H1 (cell line): ENCODE measurements at regions not wholly inside any gene's neighbourhood (a gene's known extent, or its start where the extent isn't known, plus 50 kb on each side); places are given as distances from the start of the nearest gene placed in this dataset.

Experiments
- CTCF ChIA-PET: fragments of 300-600 bp; sonication (Branson Sonifier 250); formaldehyde crosslinking; loops from one replicate; lab custom pipeline; 2021; ENCODE audit not compliant: partially characterized antibody; lab: Charles Lee
- POLR2A ChIA-PET: fragments of 300-600 bp; sonication (Branson Sonifier 250); formaldehyde crosslinking; loops from one replicate; lab custom pipeline; 2021; ENCODE audit warnings: inconsistent platforms; ENCODE audit not compliant: partially characterized antibody; lab: Charles Lee
- DNase-seq, 2 experiments: peaks; one replicate each; pipeline versions ENCODE4 v3.0.0 to v3.0.0-alpha.2; 2010 to 2022; ENCODE audit warnings: low spot score in 2 of 2, low read depth in 1 of 2, mixed read lengths in 1 of 2
- FAIRE-seq: peaks from 2 replicates; lab custom pipeline; 2011; peaks lifted over from hg19 to GRCh38; lab: Jason Lieb, UNC
- H2AFZ ChIP-seq: 2 replicates; pipeline ENCODE4 v1.8.1; 2012; ENCODE audit warnings: low read length, inconsistent platforms
- H2AK5ac ChIP-seq: 2 replicates; pipeline ENCODE4 v1.6.1; 2013; ENCODE audit warnings: low read depth, low read length
- H2BK120ac ChIP-seq: replicated peaks from 2 replicates; pipeline ENCODE3; 2013; ENCODE audit warnings: low read depth, low read length, inconsistent platforms
- H2BK12ac ChIP-seq: 2 replicates; pipeline ENCODE4 v1.6.1; 2013; ENCODE audit warnings: low read depth, low read length
- H2BK15ac ChIP-seq: 2 replicates; pipeline ENCODE4 v1.6.1; 2013; ENCODE audit warnings: low read length
- H2BK20ac ChIP-seq: 2 replicates; pipeline ENCODE4 v1.6.1; 2013; ENCODE audit warnings: low read length
- H2BK5ac ChIP-seq: 2 replicates; pipeline ENCODE4 v1.6.1; 2013; ENCODE audit warnings: low read depth, low read length
- H3K14ac ChIP-seq: 2 replicates; pipeline ENCODE4 v1.6.1; 2013; ENCODE audit warnings: inconsistent platforms; ENCODE audit not compliant: insufficient read length
- H3K18ac ChIP-seq: 2 replicates; pipeline ENCODE4 v1.6.1; 2013; ENCODE audit warnings: low read length; ENCODE audit errors: extremely low read depth
- H3K23ac ChIP-seq: 2 replicates; pipeline ENCODE4 v1.6.1; 2013; ENCODE audit warnings: inconsistent platforms; ENCODE audit not compliant: insufficient read length
- H3K23me2 ChIP-seq: 2 replicates; pipeline ENCODE4 v1.6.1; 2013; ENCODE audit warnings: low read depth, low read length
- H3K27ac ChIP-seq: 2 replicates; pipeline ENCODE4 v1.6.1; 2011; ENCODE audit warnings: low read depth, low read length, inconsistent platforms
- H3K27me3 ChIP-seq, 4 experiments: replicated peaks in 1 of 4; 1 replicate in 1 of 4; 2 replicates in 3 of 4; pipeline versions ENCODE4 v1.6.1 to v1.8.1; 2011 to 2013; ENCODE audit warnings: low read length in 3 of 4, mild to moderate bottlenecking in 3 of 4, inconsistent platforms in 2 of 4, mixed read lengths in 2 of 4, moderate library complexity in 1 of 4; ENCODE audit not compliant: control insufficient read depth in 3 of 4, insufficient read depth in 3 of 4; ENCODE audit errors: extremely low read depth in 1 of 4
- H3K36me3 ChIP-seq, 4 experiments: 2 replicates each; pipeline versions ENCODE4 v1.6.1 to v1.8.1; 2011 to 2013; ENCODE audit warnings: mild to moderate bottlenecking in 4 of 4, low read length in 3 of 4, moderate library complexity in 2 of 4, control low read depth in 1 of 4, inconsistent platforms in 1 of 4; ENCODE audit not compliant: insufficient read depth in 4 of 4, control insufficient read depth in 2 of 4
- H3K4ac ChIP-seq: replicated peaks from 2 replicates; pipeline ENCODE3; 2013; ENCODE audit warnings: low read length, low read depth, mixed read lengths, inconsistent platforms; ENCODE audit not compliant: insufficient read length
- H3K4me1 ChIP-seq, 4 experiments: replicated peaks in 1 of 4; 1 replicate in 1 of 4; 2 replicates in 3 of 4; pipeline versions ENCODE4 v1.6.1 to v1.8.1; 2011 to 2013; ENCODE audit warnings: low read length in 3 of 4, inconsistent platforms in 2 of 4, mixed read lengths in 1 of 4; ENCODE audit not compliant: insufficient read depth in 4 of 4, control insufficient read depth in 3 of 4
- H3K4me2 ChIP-seq, 2 experiments: 2 replicates each; pipeline versions ENCODE4 v1.6.1 to v1.8.1; 2011 to 2013; ENCODE audit warnings: low read depth in 2 of 2, low read length in 2 of 2, control low read depth in 1 of 2, inconsistent platforms in 1 of 2, mild to moderate bottlenecking in 1 of 2; ENCODE audit not compliant: insufficient read depth in 1 of 2
- H3K4me3 ChIP-seq, 4 experiments: fragments of 200-600, 300-600 bp in 1 of 4; sonication (generic), shearing (Covaris generic), sonication (Bioruptor Twin) in 1 of 4; 2 replicates each; pipeline versions ENCODE4 v1.5.1 to v1.8.1; 2011 to 2016; ENCODE audit warnings: low read length in 4 of 4, low read depth in 3 of 4, control low read depth in 2 of 4, inconsistent platforms in 2 of 4, mild to moderate bottlenecking in 2 of 4, mixed read lengths in 1 of 4, moderate library complexity in 1 of 4; ENCODE audit not compliant: insufficient read depth in 2 of 4; ENCODE audit errors: extremely low read depth in 1 of 4
- H3K56ac ChIP-seq: replicated peaks from 2 replicates; pipeline ENCODE3; 2013; ENCODE audit warnings: low read depth, mild to moderate bottlenecking, mixed read lengths, low read length, inconsistent platforms; ENCODE audit not compliant: insufficient read length
- H3K79me1 ChIP-seq: 2 replicates; pipeline ENCODE4 v1.6.1; 2013; ENCODE audit warnings: low read depth, low read length, control low read depth
- H3K79me2 ChIP-seq, 2 experiments: 2 replicates each; pipeline versions ENCODE4 v1.6.1 to v1.8.1; 2012 to 2013; ENCODE audit warnings: low read length in 2 of 2, mild to moderate bottlenecking in 2 of 2, inconsistent platforms in 1 of 2; ENCODE audit not compliant: insufficient read depth in 2 of 2, control insufficient read depth in 1 of 2
- H3K9ac ChIP-seq, 4 experiments: replicated peaks in 1 of 4; 1 replicate in 1 of 4; 2 replicates in 3 of 4; pipeline versions ENCODE4 v1.6.1 to v1.8.1; 2011 to 2013; ENCODE audit warnings: low read depth in 3 of 4, low read length in 3 of 4, control low read depth in 2 of 4, mild to moderate bottlenecking in 2 of 4, moderate library complexity in 2 of 4, inconsistent platforms in 1 of 4; ENCODE audit errors: extremely low read depth in 1 of 4
- H3K9me3 ChIP-seq, 2 experiments: 2 replicates each; pipeline versions ENCODE4 v1.6.1 to v1.8.1; 2012 to 2013; ENCODE audit warnings: mild to moderate bottlenecking in 2 of 2, moderate library complexity in 2 of 2, control low read depth in 1 of 2, inconsistent platforms in 1 of 2, low read depth in 1 of 2, low read length in 1 of 2, mixed read lengths in 1 of 2; ENCODE audit not compliant: insufficient read depth in 2 of 2
- H4K20me1 ChIP-seq, 2 experiments: replicated peaks in 1 of 2; 2 replicates each; pipeline versions ENCODE3 to v1.8.1; 2011 to 2013; ENCODE audit warnings: inconsistent platforms in 2 of 2, low read length in 2 of 2, mild to moderate bottlenecking in 1 of 2; ENCODE audit not compliant: insufficient read depth in 2 of 2, control insufficient read depth in 1 of 2
- H4K5ac ChIP-seq: 2 replicates; pipeline ENCODE4 v1.6.1; 2013; ENCODE audit warnings: low read length, low read depth, mixed read lengths, inconsistent platforms; ENCODE audit not compliant: insufficient read length
- H4K8ac ChIP-seq: 2 replicates; pipeline ENCODE4 v1.8.0; 2013; ENCODE audit warnings: mild to moderate bottlenecking, moderate library complexity, low read length, inconsistent platforms; ENCODE audit not compliant: insufficient read depth; ENCODE audit errors: extremely low read depth
- H4K91ac ChIP-seq: replicated peaks from 2 replicates; pipeline ENCODE3; 2013; ENCODE audit warnings: low read length, mixed read lengths, inconsistent platforms; ENCODE audit not compliant: insufficient read length
- CTCF ChIP-seq, 3 experiments: IDR thresholded peaks; 1 replicate in 2 of 3; 2 replicates in 1 of 3; pipeline versions ENCODE4 v1.5.1 to v1.6.1; 2011; ENCODE audit warnings: low read length in 3 of 3, mild to moderate bottlenecking in 3 of 3, inconsistent platforms in 2 of 3, low read depth in 1 of 3, moderate library complexity in 1 of 3; ENCODE audit not compliant: insufficient read depth in 1 of 3; ENCODE audit errors: control extremely low read depth in 1 of 3
- POU5F1 ChIP-seq: IDR thresholded peaks from 2 replicates; pipeline ENCODE4 v1.6.1; 2011; ENCODE audit warnings: low read depth, mild to moderate bottlenecking, low read length, moderate library complexity
- RAD21 ChIP-seq, 2 experiments: IDR thresholded peaks in 1 of 2; conservative IDR thresholded peaks in 1 of 2; 2 replicates each; pipeline ENCODE4 v1.6.1; 2011; ENCODE audit warnings: low read depth in 2 of 2, low read length in 2 of 2, improper control_type of control experiment in 1 of 2, inconsistent platforms in 1 of 2, mild to moderate bottlenecking in 1 of 2, moderate library complexity in 1 of 2
- TEAD4 ChIP-seq: IDR thresholded peaks from 2 replicates; pipeline ENCODE4 v1.6.1; 2012; ENCODE audit warnings: low read depth, low read length, inconsistent platforms, mixed read lengths
- WGBS, 2 experiments: shearing (Covaris generic) in 1 of 2; methylation state at CpG; one replicate each; pipeline versions ENCODE4 v1.1.6 to v1.1.7; 2013 to 2015; ENCODE audit warnings: low lambda C conversion rate in 2 of 2, mixed read lengths in 2 of 2, inconsistent platforms in 1 of 2, low coverage in 1 of 2, missing lambda C conversion rate in 1 of 2; ENCODE audit not compliant: insufficient replicate concordance in 2 of 2, insufficient coverage in 1 of 2, insufficient read length in 1 of 2; ENCODE audit errors: extremely low coverage in 1 of 2, missing lambda C conversion rate in 1 of 2; 5-methylcytosine and 5-hydroxymethylcytosine counted together

- Histone ChIP-seq H4K91ac (no peak overlapping the region), H3K23me2 (no peaks in the 10 kb centered on the region), H2BK15ac (no peak overlapping the region), H4K8ac (no peak overlapping the region), H3K4ac (no peak overlapping the region), H3K79me2 (no peaks in the 10 kb centered on the region), H3K36me3 (no peaks in the 10 kb centered on the region), H2AFZ (no peak overlapping the region), H3K14ac (no peak overlapping the region), H3K18ac (no peak overlapping the region), H3K4me3 (no peak overlapping the region), H2BK120ac (no peak overlapping the region), H4K20me1 (peaks cover 2% of the 10 kb centered on the region in 2 experiments), H3K23ac (no peak overlapping the region), H3K27ac (no peak overlapping the region), H3K27me3 (peaks cover 0 to 2% (median 0%) of the 10 kb centered on the region in 4 experiments; a peak in 1 of 7 replicates), H3K79me1 (no peaks in the 10 kb centered on the region; the same call in 1 of the 2 replicates), H2BK20ac (no peak overlapping the region), H3K9ac (no peak overlapping the region), H3K4me1 (no peaks in the 10 kb centered on the region), H3K9me3 (no peaks in the 10 kb centered on the region), H4K5ac (no peak overlapping the region), H2AK5ac (no peak overlapping the region), H2BK5ac (no peak overlapping the region), H3K56ac (no peak overlapping the region), H3K4me2 (no peak overlapping the region), H2BK12ac (no peak overlapping the region)
- no peak for FAIRE-seq
- ChIA-PET CTCF (interaction anchor here (0.7 to 2.3 kb wide), 6 partner anchors 11 to 175 kb away, joined by 3 to 10 read pairs (median 3); no protein-coding TSS in a partner anchor), POLR2A (no interaction called here)
- TF ChIP-seq TEAD4 (peak; percentile 30; the same call in 1 of the 2 replicates), RAD21 (IDR thresholded peaks at IDR 0.05 in 1 of 2, conservative IDR thresholded peaks at IDR 0.05 in 1 of 2; ENCODE audit: low read depth in 2 of 2, low read length in 2 of 2) (0 out of 4 replicates have a peak, but pooled peaks of 1 of the 2 experiments have one; percentile 2), POU5F1 (no peak), CTCF (IDR thresholded peaks at IDR 0.05; ENCODE audit: control extremely low read depth in 1 of 3, insufficient read depth in 1 of 3, low read depth in 1 of 3, low read length in 3 of 3) (peak in 1 of 3 experiments; percentile 12; a peak in 1 of 4 replicates)
- 76% methylated on average over 3 of the region's 3 CpGs; no CpG with 5 or more reads in 1 of the 2 experiments for WGBS, 2 experiments
- DNase-seq, result no peak
Measured at GRCh38 chr6:76701610-76702009, 629.1 kb upstream of the IMPG1 start.
